ENCODE measurements at regions not wholly inside any gene's neighbourhood (a gene's known extent, or its start where the extent isn't known, plus 50 kb on each side); places are given as distances from the start of the nearest gene placed in this dataset.

GRCh38 chr1:94636624-94637023, 95.1 kb upstream of the F3 start:
- TF ChIP-seq CTCF (IDR thresholded peaks at IDR 0.05; ENCODE audit: extremely low read depth, missing control alignments), result no peak

GRCh38 chr1:94636100-94636499, 94.5 kb upstream of the F3 start:
- no peak for TF ChIP-seq CTCF (IDR thresholded peaks at IDR 0.05; ENCODE audit: extremely low read depth, missing control alignments)
- no peak for DNase-seq (ENCODE audit: low spot score)

More at GRCh38 chr1:94636624-94637023, 95.1 kb upstream of the F3 start:
- no peak for DNase-seq (ENCODE audit: low spot score)

DNA sequence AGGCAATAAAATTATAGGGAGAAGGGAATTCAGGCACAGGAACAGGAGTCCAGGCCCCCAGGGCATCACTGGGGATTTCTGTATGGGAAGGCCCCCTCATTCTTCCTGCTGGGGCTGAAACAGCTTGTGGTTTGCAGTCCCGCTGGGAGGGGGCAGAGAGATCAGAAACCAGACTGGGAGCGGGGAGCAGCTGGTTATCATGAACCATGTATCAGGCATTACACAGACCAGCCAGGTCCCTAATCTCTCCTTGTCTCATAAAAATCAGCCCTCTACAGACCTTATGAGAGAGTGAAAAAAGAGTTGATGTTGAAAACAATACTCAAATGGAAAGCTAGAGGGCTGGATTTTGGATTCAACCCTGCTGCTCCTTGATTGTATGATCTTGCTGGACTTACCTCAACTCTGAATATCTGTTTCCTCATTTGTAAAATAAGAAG, 93.4 kb upstream of the F3 start:
- no peak for DNase-seq (ENCODE audit: low spot score)
- no peak for TF ChIP-seq CTCF (IDR thresholded peaks at IDR 0.05; ENCODE audit: extremely low read depth, missing control alignments)

- DNase-seq (ENCODE audit: low spot score), result no peak
- no peak for TF ChIP-seq CTCF (IDR thresholded peaks at IDR 0.05; ENCODE audit: extremely low read depth, missing control alignments)
These were observed 91.5 kb upstream of the F3 start for GRCh38 chr1:94633051-94633450.

DNA sequence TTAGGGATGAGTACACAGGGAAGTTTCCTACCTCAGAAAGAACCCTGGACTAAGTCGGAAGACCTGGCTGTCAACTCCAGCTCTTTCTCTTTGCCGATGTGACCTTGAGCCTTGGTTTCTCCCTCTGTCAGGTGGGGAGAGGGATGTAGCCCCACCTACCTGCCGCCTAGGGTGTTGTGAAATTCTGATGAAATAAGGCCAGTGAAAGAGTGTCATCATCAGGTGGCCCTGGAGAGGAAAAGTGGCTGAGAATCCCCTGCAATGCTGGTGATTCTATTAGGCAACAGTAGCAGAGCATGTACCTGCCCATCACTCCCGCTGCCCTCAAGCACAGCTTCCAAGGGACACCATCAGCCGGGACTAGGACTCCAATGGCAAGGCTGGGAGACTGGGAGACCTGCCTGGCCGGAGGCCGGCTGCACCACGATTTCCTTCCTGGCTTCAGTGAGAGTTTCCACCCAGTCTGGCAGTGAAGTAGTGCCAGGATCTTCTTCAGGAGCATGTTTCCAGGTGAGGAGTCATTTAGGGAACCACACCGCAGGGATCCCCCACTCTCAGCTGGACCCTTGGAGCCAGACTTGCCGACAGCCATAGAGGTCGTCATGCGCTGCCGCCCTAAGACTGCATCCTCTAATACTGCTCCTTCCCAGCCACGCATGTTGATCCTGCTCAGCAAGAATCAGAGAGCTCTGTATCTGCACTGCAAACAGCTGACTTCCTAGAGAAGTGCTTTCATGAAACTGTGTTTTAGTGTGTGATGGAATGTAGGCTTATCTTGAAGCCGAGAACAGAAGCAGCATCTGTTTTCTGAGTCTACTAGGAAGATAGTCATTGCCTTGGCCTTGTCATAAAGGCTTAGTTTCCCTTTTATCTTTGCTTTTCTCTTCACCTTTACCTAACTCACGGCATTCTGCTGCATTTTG, 88.0 kb upstream of the F3 start:
- TF ChIP-seq CTCF (IDR thresholded peaks at IDR 0.05; ENCODE audit: extremely low read depth, missing control alignments), result no peak
- DNase-seq (ENCODE audit: low spot score), result no peak

GRCh38 chr1:94628499-94628843, 86.9 kb upstream of the F3 start:
- TF ChIP-seq CTCF (IDR thresholded peaks at IDR 0.05; ENCODE audit: extremely low read depth, missing control alignments), result no peak
- DNase-seq (ENCODE audit: low spot score), result no peak

DNA sequence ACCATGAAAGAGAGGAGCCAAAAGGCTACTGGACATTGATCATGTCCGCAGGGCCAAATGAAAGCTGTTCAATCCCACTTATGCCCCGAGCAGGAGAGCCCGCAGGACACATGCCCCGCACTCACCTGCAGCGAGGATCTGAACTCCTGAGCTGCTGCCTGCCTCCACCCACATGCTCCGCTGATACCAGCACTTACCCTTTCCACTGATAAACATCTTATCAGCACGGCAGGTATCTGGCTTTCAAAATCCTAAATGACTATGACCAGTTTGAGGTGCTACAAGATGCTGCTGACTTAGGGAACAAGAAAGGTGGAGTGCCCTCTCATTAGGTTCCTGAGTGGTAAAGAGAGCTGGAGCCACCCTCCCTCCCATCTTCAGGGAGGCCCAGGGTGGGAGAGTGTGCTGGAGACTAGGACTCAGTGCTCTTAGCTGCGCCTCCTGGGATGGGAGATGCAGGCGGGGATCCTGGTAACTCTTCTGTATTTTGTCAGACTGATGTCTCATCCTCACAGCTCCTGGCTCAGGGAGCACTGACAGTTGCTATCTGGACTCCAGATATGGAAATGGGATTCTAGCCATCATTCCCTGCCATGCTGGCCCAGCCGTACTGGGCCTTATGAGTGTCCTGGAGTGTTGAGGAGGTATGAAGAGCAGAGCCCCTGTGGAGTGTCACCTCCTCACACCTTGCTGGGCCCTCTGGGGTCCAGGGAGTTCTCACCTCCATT, 86.4 kb upstream of the F3 start:
- no peak for TF ChIP-seq CTCF (IDR thresholded peaks at IDR 0.05; ENCODE audit: extremely low read depth, missing control alignments)
- DNase-seq (ENCODE audit: low spot score), result no peak

Data from GM20000 (cell line).